ENCODE measurements at regions not wholly inside any gene's neighbourhood (a gene's known extent, or its start where the extent isn't known, plus 50 kb on each side); places are given as distances from the start of the nearest gene placed in this dataset.

DNA sequence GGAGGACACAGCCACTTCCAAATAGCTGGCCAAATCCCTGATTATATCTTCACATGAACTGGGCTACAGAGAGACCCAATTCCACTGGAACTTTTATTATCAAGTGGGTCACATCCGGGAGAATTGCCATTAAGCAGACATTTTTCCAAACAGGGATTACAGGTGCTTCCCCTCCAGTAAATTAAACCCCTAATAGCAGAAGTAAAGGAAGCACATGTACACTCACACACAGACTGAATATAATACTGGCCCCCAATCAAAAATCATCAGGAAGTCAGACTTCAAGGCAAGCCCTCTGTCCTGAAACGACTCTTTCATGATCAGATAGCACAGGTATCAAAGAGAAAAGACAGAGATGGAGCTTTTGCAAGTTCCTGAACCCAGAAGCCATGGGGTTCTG is 118.6 kb upstream of the PPP2R5A start:
- TF ChIP-seq, protein P1, sequence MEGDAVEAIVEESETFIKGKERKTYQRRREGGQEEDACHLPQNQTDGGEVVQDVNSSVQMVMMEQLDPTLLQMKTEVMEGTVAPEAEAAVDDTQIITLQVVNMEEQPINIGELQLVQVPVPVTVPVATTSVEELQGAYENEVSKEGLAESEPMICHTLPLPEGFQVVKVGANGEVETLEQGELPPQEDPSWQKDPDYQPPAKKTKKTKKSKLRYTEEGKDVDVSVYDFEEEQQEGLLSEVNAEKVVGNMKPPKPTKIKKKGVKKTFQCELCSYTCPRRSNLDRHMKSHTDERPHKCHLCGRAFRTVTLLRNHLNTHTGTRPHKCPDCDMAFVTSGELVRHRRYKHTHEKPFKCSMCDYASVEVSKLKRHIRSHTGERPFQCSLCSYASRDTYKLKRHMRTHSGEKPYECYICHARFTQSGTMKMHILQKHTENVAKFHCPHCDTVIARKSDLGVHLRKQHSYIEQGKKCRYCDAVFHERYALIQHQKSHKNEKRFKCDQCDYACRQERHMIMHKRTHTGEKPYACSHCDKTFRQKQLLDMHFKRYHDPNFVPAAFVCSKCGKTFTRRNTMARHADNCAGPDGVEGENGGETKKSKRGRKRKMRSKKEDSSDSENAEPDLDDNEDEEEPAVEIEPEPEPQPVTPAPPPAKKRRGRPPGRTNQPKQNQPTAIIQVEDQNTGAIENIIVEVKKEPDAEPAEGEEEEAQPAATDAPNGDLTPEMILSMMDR (conservative IDR thresholded peaks at IDR 0.05; ENCODE audit: low read depth in 2 of 2): no peak
- TF ChIP-seq CREB1 (CRISPR knock-in tag; IDR thresholded peaks at IDR 0.05; ENCODE audit: low read depth): no peak
- no peak for TF ChIP-seq NANOG (IDR thresholded peaks at IDR 0.05; ENCODE audit: borderline replicate concordance)
- TF ChIP-seq EZH2phosphoT487 (IDR thresholded peaks at IDR 0.05; ENCODE audit: unreplicated experiment): no peak
- no peak for TF ChIP-seq POLR2AphosphoS5 (IDR thresholded peaks at IDR 0.05; ENCODE audit: low read depth)
- TF ChIP-seq REST (IDR thresholded peaks at IDR 0.05; ENCODE audit: unreplicated experiment): no peak
- no peak for TF ChIP-seq EZH2 (IDR thresholded peaks at IDR 0.05; ENCODE audit: low read depth, unreplicated experiment)
- no peak for TF ChIP-seq ETS1 (IDR thresholded peaks at IDR 0.05)
- no peak for TF ChIP-seq ZNF331 (CRISPR knock-in tag; IDR thresholded peaks at IDR 0.05; ENCODE audit: low read depth)
